ENCODE measurements at regions not wholly inside any gene's neighbourhood (a gene's known extent, or its start where the extent isn't known, plus 50 kb on each side); places are given as distances from the start of the nearest gene placed in this dataset.
"Not testable (repeated sequence)": the region's sequence is repeated elsewhere in the genome, so short reads cannot be mapped to it uniquely, and the experiment has no call there.

- no peak for DNase-seq
Observed at GRCh38 chr3:188974856-188975599, 196.7 kb upstream of the TPRG1 start.

GRCh38 chr3:188975600-188976314 is 196.0 kb upstream of the TPRG1 start:
- DNase-seq = no peak

GRCh38 chr3:188976407-188976806 is 195.4 kb upstream of the TPRG1 start:
- no peak for DNase-seq

- DNase-seq = no peak
Observed at GRCh38 chr3:188978421-188979171, 193.2 kb upstream of the TPRG1 start.

- DNase-seq = no peak
Observed at GRCh38 chr3:188979248-188979647, 192.5 kb upstream of the TPRG1 start.

- DNase-seq = no peak
Observed at GRCh38 chr3:188979669-188980310, 192.0 kb upstream of the TPRG1 start.

- DNase-seq = no peak
Observed at GRCh38 chr3:188993181-188993580, 178.6 kb upstream of the TPRG1 start.

GRCh38 chr3:189001559-189001958 is 170.2 kb upstream of the TPRG1 start:
- DNase-seq = no peak

- DNase-seq = no peak
Observed at GRCh38 chr3:189003410-189003809, 168.4 kb upstream of the TPRG1 start.

GRCh38 chr3:189013224-189013888 is 158.4 kb upstream of the TPRG1 start:
- DNase-seq = no peak

- DNase-seq = no peak
Observed at GRCh38 chr3:189014526-189014925, 157.2 kb upstream of the TPRG1 start.

- DNase-seq = not testable (repeated sequence)
Observed at GRCh38 chr3:189022576-189023466, 148.9 kb upstream of the TPRG1 start.

- no peak for DNase-seq
Observed at GRCh38 chr3:189025866-189026265, 145.9 kb upstream of the TPRG1 start.

- no peak for DNase-seq
Observed at GRCh38 chr3:189027626-189028155, 144.1 kb upstream of the TPRG1 start.

GRCh38 chr3:189038773-189039745 is 132.7 kb upstream of the TPRG1 start:
- no peak for DNase-seq

- DNase-seq = no peak
Observed at GRCh38 chr3:189040656-189041335, 131.0 kb upstream of the TPRG1 start.

- DNase-seq = peak; percentile 78
Observed at GRCh38 chr3:189041482-189042090, 130.2 kb upstream of the TPRG1 start.

- DNase-seq = no peak
Observed at GRCh38 chr3:189042832-189043231, 128.9 kb upstream of the TPRG1 start.
